ENCODE measurements at regions not wholly inside any gene's neighbourhood (a gene's known extent, or its start where the extent isn't known, plus 50 kb on each side); places are given as distances from the start of the nearest gene placed in this dataset.

- no peak for DNase-seq (ENCODE audit: low read depth, low spot score)
These were observed 209.0 kb upstream of the ALCAM start for GRCh38 chr3:105157766-105158085.

- DNase-seq (ENCODE audit: low read depth, low spot score): no peak
These were observed 208.4 kb upstream of the ALCAM start for GRCh38 chr3:105158286-105158685.

- DNase-seq (ENCODE audit: low read depth, low spot score): no peak
These were observed 204.3 kb upstream of the ALCAM start for GRCh38 chr3:105162448-105162847.

- DNase-seq (ENCODE audit: low read depth, low spot score): no peak
These were observed 199.8 kb upstream of the ALCAM start for GRCh38 chr3:105166893-105167292.

- no peak for DNase-seq (ENCODE audit: low read depth, low spot score)
These were observed 196.3 kb upstream of the ALCAM start for GRCh38 chr3:105170423-105170822.

- DNase-seq (ENCODE audit: low read depth, low spot score): no peak
These were observed 192.6 kb upstream of the ALCAM start for GRCh38 chr3:105174017-105174615.

- no peak for DNase-seq (ENCODE audit: low read depth, low spot score)
These were observed 189.1 kb upstream of the ALCAM start for GRCh38 chr3:105177576-105177975.

GRCh38 chr3:105187344-105187743, 179.4 kb upstream of the ALCAM start:
- no peak for DNase-seq (ENCODE audit: low read depth, low spot score)

GRCh38 chr3:105195260-105195659, 171.4 kb upstream of the ALCAM start:
- DNase-seq (ENCODE audit: low read depth, low spot score): peak; percentile 10

- no peak for DNase-seq (ENCODE audit: low read depth, low spot score)
These were observed 168.8 kb upstream of the ALCAM start for GRCh38 chr3:105197863-105198262.

- no peak for DNase-seq (ENCODE audit: low read depth, low spot score)
These were observed 167.5 kb upstream of the ALCAM start for GRCh38 chr3:105199217-105199616.

GRCh38 chr3:105210141-105210540, 156.6 kb upstream of the ALCAM start:
- DNase-seq (ENCODE audit: low read depth, low spot score): no peak

GRCh38 chr3:105214590-105214989, 152.1 kb upstream of the ALCAM start:
- no peak for DNase-seq (ENCODE audit: low read depth, low spot score)

- DNase-seq (ENCODE audit: low read depth, low spot score): no peak
These were observed 144.1 kb upstream of the ALCAM start for GRCh38 chr3:105222568-105223093.

GRCh38 chr3:105223815-105224214, 142.9 kb upstream of the ALCAM start:
- DNase-seq (ENCODE audit: low read depth, low spot score): no peak

GRCh38 chr3:105228696-105229095, 138.0 kb upstream of the ALCAM start:
- DNase-seq (ENCODE audit: low read depth, low spot score): no peak

GRCh38 chr3:105232553-105232952, 134.2 kb upstream of the ALCAM start:
- DNase-seq (ENCODE audit: low read depth, low spot score): no peak

- DNase-seq (ENCODE audit: low read depth, low spot score): no peak
These were observed 133.7 kb upstream of the ALCAM start for GRCh38 chr3:105233010-105233409.

GRCh38 chr3:105235221-105235620, 131.5 kb upstream of the ALCAM start:
- no peak for DNase-seq (ENCODE audit: low read depth, low spot score)

- no peak for DNase-seq (ENCODE audit: low read depth, low spot score)
These were observed 130.9 kb upstream of the ALCAM start for GRCh38 chr3:105235785-105236184.

- DNase-seq (ENCODE audit: low read depth, low spot score): no peak
These were observed 128.3 kb upstream of the ALCAM start for GRCh38 chr3:105238367-105238766.

- DNase-seq (ENCODE audit: low read depth, low spot score): no peak
These were observed 123.6 kb upstream of the ALCAM start for GRCh38 chr3:105243076-105243475.

- no peak for DNase-seq (ENCODE audit: low read depth, low spot score)
These were observed 120.2 kb upstream of the ALCAM start for GRCh38 chr3:105246536-105246935.

GRCh38 chr3:105253225-105253624, 113.5 kb upstream of the ALCAM start:
- no peak for DNase-seq (ENCODE audit: low read depth, low spot score)

All from smooth muscle cell of the brain vasculature (primary cell).